Pancreas (tissue), 10 donors: ENCODE measurements at regions not wholly inside any gene's neighbourhood (a gene's known extent, or its start where the extent isn't known, plus 50 kb on each side); places are given as distances from the start of the nearest gene placed in this dataset.

Experiments
- ATAC-seq, 4 donors: fragments of 200-7000 bp; cut with Tn5 transposase; one replicate each; pipeline versions ENCODE4 v1.8.0 to v1.9.1; 2020; ENCODE audit warnings: mild to moderate bottlenecking in 4 of 4, moderate library complexity in 4 of 4
- DNase-seq, 6 donors: peaks; one replicate each; pipeline ENCODE4 v3.0.0-alpha.2; 2020
- FAIRE-seq: peaks from 2 replicates; lab custom pipeline; 2012; peaks lifted over from hg19 to GRCh38; lab: Jason Lieb, UNC
- H3K27ac ChIP-seq, 4 donors: fragments of 200-600 bp; sonication (generic); 1 replicate in 3 of 4; 2 replicates in 1 of 4; pipeline versions ENCODE4 v1.5.0 to v1.8.0; 2020
- H3K27me3 ChIP-seq, 4 donors: fragments of 200-600 bp; one replicate each; pipeline ENCODE4 v1.8.0; 2021
- H3K36me3 ChIP-seq, 3 donors: fragments of 200-600 bp; sonication (generic) in 1 of 3; one replicate each; pipeline versions ENCODE4 v1.5.0 to v1.8.0; 2020 to 2021
- H3K4me1 ChIP-seq, 3 donors: fragments of 200-600 bp; one replicate each; pipeline ENCODE4 v1.8.0; 2021
- H3K4me3 ChIP-seq, 4 donors: fragments of 200-600 bp; sonication (generic) in 2 of 4; one replicate each; pipeline versions ENCODE4 v1.5.0 to v1.8.0; 2020 to 2021
- H3K9me3 ChIP-seq, 4 donors: fragments of 200-600 bp; one replicate each; pipeline ENCODE4 v1.8.0; 2021
- WGBS, 2 donors: extraction: QIAGEN DNeasy Blood & Tissue Kit; methylation state at CpG; one replicate each; pipeline ENCODE4 v1.1.7; 2013; 5-methylcytosine and 5-hydroxymethylcytosine counted together
- intact Hi-C, 3 donors: fragments of 100-400 bp; cut with DNase I; formaldehyde crosslinking; loops; one replicate each; pipeline versions ENCODE4 v1.11.1 to v1.14.2; 2022
- TF ChIP-seq, protein P1 (sequence below), 4 donors: fragments of 200-600 bp; sonication (generic) in 3 of 4; IDR thresholded peaks; one replicate each; pipeline versions ENCODE4 v1.5.0 to v1.8.0; 2021; ENCODE audit warnings: antibody characterized with exemption in 4 of 4
- donor health status: healthy with polysubstance abuse.
- donor health status: DM: no; HTN: no; CAD: no; lungs with moderate emphysema.
- donor health status: DM: no; HTN: no; CAD: no.
- donor health status: control.
- donor health status: control.
- donor health status: Bipolar disorder and iron deficiency.
- donor health status: DM: yes; HTN: yes; CAD: no.
- donor health status: DM: no; HTN: no; CAD: no.
- donor health status: DM: no; HTN: no; CAD: no.
- donor health status: DM: yes; HTN: yes; CAD: no.

DNA sequence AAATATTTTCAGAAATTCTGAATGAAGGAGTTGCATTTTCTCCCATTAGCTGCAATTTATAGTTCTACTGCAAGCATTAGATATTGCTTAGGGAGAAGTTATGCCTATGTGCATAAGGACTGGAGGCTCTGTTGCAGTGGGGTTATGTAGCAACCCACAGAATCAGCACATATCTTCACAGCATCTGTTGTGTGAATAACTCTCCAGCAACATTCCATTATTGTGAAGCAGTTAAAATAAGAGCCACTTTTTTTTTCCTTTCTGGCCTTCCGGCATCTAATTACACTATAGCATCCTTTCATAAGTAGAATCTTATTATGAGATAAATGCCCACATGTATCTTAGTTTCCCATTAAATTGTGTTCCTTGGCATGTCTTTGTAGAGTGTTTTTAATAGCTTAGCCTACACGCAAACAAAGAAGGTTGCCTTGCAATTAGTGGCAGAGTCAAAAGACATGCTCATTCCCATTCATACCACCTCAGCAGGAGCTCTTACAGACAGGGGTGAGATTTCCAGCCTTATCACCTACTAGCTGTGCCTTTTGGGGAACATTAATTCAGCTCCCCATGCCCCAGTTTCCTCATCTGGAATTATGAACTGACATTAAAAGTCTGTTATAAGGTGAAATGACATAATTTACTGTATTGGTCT is 596.0 kb upstream of the GOT2 start:
- Histone ChIP-seq H3K4me1 (no peaks in the 10 kb centered on the region), H3K4me3 (no peak overlapping the region), H3K9me3 (no peaks in the 10 kb centered on the region), H3K27ac (no peak overlapping the region), H3K36me3 (no peaks in the 10 kb centered on the region), H3K27me3 (no peaks in the 10 kb centered on the region)
- TF ChIP-seq, protein P1, sequence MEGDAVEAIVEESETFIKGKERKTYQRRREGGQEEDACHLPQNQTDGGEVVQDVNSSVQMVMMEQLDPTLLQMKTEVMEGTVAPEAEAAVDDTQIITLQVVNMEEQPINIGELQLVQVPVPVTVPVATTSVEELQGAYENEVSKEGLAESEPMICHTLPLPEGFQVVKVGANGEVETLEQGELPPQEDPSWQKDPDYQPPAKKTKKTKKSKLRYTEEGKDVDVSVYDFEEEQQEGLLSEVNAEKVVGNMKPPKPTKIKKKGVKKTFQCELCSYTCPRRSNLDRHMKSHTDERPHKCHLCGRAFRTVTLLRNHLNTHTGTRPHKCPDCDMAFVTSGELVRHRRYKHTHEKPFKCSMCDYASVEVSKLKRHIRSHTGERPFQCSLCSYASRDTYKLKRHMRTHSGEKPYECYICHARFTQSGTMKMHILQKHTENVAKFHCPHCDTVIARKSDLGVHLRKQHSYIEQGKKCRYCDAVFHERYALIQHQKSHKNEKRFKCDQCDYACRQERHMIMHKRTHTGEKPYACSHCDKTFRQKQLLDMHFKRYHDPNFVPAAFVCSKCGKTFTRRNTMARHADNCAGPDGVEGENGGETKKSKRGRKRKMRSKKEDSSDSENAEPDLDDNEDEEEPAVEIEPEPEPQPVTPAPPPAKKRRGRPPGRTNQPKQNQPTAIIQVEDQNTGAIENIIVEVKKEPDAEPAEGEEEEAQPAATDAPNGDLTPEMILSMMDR (IDR thresholded peaks at IDR 0.05): no peak
- FAIRE-seq (no peak), DNase-seq (no peak), ATAC-seq (no peak)
- intact Hi-C loops: no loop called here
- WGBS, 2 donors: 59 to 66% methylated on average over 2 of the region's 2 CpGs

- H3K9me3 ChIP-seq: no peaks in the 10 kb centered on the region
- FAIRE-seq: no peak
- H3K27ac ChIP-seq: no peak overlapping the region
- no peak for DNase-seq
- intact Hi-C loops: no loop called here
- no peaks in the 10 kb centered on the region for H3K36me3 ChIP-seq
- 37 to 57% methylated on average over 2 of the region's 2 CpGs for WGBS, 2 donors
- ATAC-seq: no peak
- no peaks in the 10 kb centered on the region for H3K4me1 ChIP-seq
- TF ChIP-seq, protein P1 (IDR thresholded peaks at IDR 0.05): no peak
- H3K4me3 ChIP-seq: no peak overlapping the region
- no peaks in the 10 kb centered on the region for H3K27me3 ChIP-seq
Measured at GRCh38 chr16:59328961-59329360, 594.8 kb upstream of the GOT2 start.

DNA sequence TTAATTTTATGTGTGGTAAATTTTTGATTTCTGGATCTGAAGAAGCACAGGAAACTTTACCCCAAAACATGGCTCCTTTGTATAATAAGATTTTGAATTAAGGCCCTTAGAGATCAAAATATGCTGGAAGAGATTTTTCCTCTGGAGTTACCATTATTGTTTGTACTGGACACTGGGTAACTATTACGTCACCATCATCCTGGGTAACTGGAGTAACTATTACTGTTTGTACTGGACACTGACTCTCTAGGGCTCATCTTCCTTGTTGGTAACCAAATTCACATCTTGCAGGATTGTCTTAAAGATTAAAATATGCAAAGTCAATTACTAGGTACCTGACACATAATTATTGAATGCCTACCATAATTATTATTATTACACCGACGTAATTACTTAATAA is 593.8 kb upstream of the GOT2 start:
- H3K27ac ChIP-seq: no peak overlapping the region
- H3K9me3 ChIP-seq: no peaks in the 10 kb centered on the region
- H3K27me3 ChIP-seq: no peaks in the 10 kb centered on the region
- FAIRE-seq (no peak), DNase-seq (no peak), ATAC-seq (no peak)
- intact Hi-C loops: no loop called here
- H3K4me3 ChIP-seq: no peak overlapping the region
- WGBS, 2 donors: 67 to 77% methylated on average over 3 of the region's 3 CpGs
- no peaks in the 10 kb centered on the region for H3K36me3 ChIP-seq
- no peaks in the 10 kb centered on the region for H3K4me1 ChIP-seq
- TF ChIP-seq, protein P1 (IDR thresholded peaks at IDR 0.05): no peak

DNA sequence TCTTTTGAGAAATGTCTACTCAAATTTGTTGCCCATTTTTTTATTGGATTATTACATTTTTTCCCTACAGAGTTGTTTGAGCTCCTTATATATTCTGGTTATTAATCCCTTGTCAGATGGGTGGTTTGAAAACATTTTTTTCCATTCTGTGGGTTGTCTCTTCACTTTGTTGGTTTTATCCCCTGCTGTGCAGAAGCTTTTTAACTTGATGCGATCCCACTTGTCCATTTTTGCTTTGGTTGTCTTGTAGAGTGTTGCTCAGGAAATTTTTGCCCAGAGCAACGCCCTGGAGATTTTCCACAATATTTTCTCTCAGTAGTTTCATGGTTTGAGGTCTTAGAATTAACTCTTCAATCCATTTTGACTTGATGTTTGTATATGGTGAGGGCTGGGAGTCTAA is 592.8 kb upstream of the GOT2 start:
- WGBS, 2 donors: 41 to 54% methylated on average over 2 of the region's 2 CpGs
- intact Hi-C loops: no loop called here
- no peak for ATAC-seq
- no peaks in the 10 kb centered on the region for H3K36me3 ChIP-seq
- H3K4me1 ChIP-seq: no peaks in the 10 kb centered on the region
- H3K27me3 ChIP-seq: no peaks in the 10 kb centered on the region
- H3K27ac ChIP-seq: no peak overlapping the region
- no peak for FAIRE-seq
- H3K9me3 ChIP-seq: no peaks in the 10 kb centered on the region
- TF ChIP-seq, protein P1 (IDR thresholded peaks at IDR 0.05): no peak
- no peak overlapping the region for H3K4me3 ChIP-seq
- DNase-seq: no peak

- Histone ChIP-seq H3K36me3 (no peaks in the 10 kb centered on the region), H3K27ac (no peak overlapping the region), H3K4me3 (no peak overlapping the region), H3K9me3 (no peaks in the 10 kb centered on the region), H3K4me1 (no peaks in the 10 kb centered on the region), H3K27me3 (no peaks in the 10 kb centered on the region)
- no peak for DNase-seq
- WGBS, 2 donors: 54 to 56% methylated on average over 5 of the region's 5 CpGs
- no peak for FAIRE-seq
- ATAC-seq: no peak
- TF ChIP-seq, protein P1 (IDR thresholded peaks at IDR 0.05): no peak
- intact Hi-C loops: no loop called here
Measured at GRCh38 chr16:59324462-59324861, 590.3 kb upstream of the GOT2 start.
